GM18907 (cell line): ENCODE measurements at regions not wholly inside any gene's neighbourhood (a gene's known extent, or its start where the extent isn't known, plus 50 kb on each side); places are given as distances from the start of the nearest gene placed in this dataset.

Experiments used
- ATAC-seq: cut with Tn5 transposase; IDR thresholded peaks from one replicate; pipeline ENCODE4 v1.9.1; 2021; ENCODE audit warnings: mild to moderate bottlenecking, moderate library complexity; ENCODE audit not compliant: unreplicated experiment

DNA sequence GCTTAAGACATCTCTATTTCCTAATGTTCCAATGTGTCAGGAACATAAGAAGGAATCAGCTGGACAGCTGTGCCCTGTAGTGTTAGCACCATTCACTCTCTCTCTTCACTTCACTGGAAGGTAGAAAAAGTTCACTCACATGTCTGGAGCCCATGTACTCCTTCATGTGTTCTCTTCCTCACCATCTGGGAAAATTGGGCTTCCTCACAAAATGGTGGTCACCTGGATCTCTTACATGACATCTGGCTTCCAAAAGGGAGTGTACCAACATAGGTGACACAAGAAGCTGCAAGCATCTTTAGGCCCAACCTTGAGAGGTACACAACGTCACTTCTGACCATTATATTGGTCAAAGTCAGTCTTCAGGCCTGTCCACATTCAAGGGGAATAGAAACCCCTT lies 882.6 kb downstream of the LTN1 start:
- ATAC-seq = no peak

DNA sequence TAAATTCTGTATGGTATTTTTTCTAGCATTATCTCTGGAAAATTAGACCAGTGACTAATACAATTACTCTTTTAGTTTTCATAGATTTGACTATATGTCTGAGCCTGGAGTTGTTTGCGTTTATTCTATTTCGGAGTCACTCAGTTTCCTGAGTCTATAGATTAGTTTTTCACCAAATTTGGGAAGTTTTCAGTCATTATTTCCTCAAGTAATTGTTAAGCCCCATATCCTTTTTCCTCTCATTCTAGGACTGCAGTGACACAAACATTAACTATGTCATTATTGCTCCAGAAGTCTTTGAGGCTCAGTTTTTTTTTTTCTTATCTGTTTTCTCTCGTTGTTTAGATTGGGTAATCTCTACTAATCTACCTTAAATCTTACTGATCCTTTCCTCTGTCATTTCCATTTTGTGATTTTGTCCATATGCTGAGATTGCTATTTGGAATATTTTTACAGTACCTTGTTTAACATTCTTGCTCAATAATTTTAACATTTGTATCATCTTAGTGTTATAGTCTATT lies 886.2 kb downstream of the LTN1 start:
- no peak for ATAC-seq

DNA sequence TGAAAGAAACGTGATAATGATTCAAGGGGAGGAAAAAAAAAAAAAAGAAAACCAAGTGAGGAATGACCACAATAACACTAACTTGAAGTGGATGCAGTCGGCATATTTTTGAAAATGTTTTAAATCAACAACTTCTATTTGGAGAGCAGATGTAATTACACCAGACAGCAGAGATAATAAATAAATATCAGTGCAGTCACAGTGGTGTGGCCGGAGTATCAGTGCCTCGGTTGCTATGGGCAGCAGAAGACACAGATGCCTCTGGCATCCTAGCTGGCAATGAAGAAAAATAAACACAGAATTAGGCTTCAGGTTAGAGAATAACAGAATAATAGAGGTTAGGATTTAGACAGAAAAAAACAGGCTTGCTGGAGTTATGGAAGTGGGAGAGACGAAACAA lies 888.3 kb downstream of the LTN1 start:
- ATAC-seq = no peak

DNA sequence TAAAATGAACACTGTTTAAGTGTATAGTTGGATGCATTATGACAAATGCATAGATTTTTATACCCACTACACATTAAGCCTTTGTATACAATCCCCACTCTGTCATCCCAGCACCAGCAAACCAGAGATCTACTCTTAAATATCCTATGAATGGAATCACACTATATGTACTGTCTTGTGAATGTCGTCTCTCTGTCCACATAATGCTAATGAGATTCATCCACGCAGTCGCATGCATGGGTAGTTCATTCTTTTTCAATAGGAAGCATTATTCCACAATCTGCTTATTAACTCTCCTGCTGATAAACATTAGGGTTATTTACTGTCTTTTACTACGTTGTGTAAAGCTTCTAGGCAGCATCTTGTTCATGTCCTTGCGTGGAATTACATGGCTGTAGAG lies 892.3 kb downstream of the LTN1 start:
- ATAC-seq = no peak

DNA sequence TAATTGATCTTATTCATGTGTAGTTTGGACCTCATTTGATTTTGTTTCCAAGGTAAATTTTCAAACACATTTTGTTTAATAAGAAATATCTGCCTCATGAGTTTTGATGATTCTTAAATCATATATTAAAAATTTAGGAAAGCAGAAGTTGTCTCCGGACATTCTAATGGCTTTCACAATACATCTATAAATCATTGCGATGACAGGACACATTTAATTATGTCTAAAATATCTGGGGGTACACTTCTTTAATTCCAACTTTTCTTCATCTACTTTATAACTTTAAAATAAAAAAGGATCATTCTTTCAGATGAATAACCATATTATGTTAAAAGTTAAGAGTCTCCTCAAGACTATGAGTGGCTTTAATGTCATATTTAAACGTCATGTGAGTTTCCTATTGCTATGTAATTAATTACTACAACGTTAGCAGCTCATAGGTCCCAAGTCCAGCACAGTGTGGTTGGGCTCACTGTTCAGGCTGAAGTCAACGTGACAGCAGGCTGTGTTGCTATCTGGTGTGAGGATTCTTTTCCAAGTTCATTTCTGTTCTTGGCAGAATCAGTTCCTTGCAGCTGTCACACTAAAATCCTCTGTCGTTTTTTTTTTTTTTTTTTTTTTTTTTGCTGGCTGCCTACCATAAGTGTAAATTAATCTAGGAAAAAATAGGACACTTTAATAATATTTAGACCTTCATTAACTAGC lies 893.5 kb downstream of the LTN1 start:
- ATAC-seq = no peak

DNA sequence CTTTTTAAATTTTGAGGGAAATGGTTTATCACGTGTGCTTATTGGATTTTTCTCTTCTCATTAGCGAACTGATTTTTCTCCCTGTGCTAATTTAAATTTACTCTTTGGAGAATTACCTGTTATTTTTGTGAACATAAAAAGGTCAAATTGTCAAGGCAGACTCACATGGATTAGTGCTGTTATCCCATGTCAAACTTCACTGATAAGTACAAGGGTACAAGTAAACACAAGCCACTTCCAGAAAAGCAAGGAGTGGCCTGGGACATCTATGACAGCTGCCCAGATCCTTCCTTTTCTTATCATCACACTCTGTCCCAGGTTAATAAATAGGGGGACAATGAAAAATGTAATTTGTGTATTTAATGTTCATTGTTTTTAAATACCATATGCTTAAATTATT lies 901.2 kb downstream of the LTN1 start:
- ATAC-seq = no peak

DNA sequence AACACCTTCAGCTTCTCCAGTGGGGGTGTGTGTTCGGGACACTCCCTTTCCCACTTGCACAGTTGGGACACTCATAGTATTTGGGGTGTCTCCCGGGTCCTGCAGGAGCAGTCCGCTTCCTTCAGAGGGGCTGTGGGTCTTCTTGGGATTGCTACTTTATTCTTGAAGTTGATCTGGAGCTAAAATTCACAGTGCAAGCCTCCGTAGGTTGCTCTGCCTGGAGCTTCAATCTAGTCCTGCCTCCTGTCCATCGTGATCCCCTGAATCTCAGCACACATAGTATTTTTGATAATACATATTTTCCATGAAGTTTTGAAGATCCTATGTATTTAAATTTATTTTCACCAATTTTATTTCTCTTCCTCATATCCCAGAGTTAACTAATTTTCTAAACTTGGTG lies 902.1 kb downstream of the LTN1 start:
- no peak for ATAC-seq

DNA sequence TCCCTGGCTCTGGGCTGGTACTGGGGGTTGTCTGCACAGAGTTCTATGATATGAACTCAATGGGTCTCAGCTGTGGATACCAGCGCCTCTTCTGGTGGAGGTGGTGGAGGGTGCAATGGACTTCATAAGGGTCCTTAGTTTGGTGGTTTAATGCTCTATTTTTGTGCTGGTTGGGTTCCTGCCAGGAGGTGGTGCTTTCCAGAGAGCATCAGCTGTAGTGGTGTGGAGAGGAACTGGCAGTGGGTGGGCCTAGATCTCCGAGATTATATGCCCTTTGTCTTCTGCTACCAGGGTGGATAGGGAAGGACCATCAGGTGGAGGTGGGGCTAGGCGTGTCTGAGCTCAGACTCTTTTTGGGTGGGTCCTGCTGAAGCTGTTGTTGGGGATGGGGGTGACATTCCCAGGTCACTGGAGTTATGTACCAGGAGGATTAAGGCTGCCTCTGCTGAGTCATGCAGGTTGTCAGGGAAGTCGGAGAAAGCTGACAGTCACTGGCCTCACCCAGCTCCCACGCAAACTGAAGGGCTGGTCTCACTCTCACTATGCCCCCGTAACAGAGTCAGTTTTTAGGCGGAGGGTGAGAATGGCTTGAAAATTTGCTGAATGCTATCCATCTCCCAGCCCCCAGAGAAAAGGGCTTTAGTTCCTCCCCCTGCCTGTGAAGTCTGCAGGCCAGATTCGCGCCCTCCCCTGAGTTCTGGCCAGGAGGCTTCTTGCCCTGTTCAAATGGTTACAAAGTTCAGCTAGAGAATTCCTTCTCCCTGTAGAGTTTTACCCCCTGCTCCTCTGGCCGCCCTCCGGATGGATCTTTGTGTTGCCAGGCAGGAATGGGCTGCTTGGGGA lies 902.9 kb downstream of the LTN1 start:
- ATAC-seq = no peak

DNA sequence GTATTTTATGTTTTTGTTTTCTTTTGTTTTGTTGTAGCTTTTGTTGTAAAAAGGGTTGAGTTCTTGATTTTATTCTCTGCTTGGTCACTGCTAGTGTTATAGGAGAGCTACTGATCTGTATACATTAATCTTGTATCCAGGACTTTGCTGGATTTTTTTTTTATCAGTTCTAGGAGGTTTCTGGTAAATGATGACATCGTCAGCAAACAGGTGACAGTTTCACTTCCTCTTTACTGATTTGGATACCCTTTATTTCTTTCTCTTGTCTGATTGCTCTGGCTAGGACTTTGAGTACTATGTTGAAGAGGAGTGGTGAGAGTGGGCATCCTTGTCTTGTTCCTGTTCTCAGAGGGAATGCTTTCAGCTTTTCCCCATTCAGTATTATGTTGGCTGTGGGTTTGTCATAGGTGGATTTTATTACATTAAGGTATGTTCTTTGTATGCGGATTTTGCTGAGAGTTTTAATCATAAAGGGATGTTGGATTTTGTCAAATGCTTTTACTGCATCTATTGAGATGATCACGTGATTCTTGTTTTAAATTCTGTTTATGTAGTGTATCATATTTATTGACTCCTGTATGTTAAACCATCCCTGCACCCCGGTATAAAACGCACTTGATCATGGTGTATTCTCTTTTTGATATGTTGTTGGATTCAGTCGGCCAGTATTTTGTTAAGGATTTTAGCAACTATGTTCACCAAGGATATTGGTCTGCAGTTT lies 905.7 kb downstream of the LTN1 start:
- no peak for ATAC-seq

DNA sequence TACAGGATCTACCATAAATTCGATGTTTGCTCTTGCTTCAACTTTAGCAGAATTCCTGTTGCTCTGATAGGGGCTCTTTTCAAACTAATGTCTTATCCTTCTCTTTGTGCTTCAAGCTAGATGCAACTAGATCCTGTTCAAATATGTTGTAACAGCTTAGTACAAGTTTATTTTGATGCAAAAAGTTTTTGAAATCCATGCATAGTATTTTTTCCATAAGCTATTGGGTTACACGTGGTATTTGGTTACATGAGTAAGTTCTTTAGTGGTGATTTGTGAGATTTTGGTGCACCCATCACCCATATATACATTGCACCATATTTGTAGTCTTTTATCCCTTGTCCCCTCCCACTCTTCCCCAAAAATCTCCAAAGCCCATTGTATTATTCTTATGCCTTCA lies 907.7 kb downstream of the LTN1 start:
- no peak for ATAC-seq

DNA sequence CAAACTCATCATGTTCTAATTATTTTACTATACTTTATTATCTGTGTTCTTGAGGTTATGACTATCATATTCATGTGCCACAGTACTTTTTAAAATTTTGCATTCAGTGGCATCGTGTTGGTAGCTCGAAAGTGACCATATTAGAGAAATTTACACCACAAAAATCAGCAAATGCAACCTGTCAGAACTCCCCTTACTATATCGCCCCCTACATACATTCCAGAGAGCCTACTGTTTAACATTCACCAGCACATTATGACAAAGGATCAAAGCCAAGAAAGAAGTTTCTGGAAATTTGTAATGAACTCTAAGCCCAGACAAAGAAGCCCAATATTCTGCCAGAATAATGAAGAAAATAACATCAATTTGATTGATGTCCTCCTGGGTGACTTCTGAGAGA lies 909.3 kb downstream of the LTN1 start:
- no peak for ATAC-seq

DNA sequence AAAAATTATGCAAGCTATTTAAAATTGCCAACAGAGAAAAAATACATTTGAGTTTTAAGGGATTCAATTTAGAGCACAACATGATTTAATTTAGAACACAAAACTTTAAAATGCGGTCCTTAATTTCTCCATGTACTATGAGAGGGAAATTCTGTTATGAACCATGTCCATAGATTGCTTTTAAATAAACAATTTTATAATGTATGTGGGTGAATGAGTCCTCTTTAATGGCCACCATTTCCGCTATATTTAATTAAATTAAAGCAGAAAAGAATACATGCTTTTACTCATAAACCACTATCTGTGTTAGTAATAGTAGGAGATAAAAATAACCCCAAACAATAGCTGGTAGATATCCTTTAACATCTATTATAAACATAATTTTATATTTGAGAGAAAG lies 914.6 kb downstream of the LTN1 start:
- no peak for ATAC-seq

DNA sequence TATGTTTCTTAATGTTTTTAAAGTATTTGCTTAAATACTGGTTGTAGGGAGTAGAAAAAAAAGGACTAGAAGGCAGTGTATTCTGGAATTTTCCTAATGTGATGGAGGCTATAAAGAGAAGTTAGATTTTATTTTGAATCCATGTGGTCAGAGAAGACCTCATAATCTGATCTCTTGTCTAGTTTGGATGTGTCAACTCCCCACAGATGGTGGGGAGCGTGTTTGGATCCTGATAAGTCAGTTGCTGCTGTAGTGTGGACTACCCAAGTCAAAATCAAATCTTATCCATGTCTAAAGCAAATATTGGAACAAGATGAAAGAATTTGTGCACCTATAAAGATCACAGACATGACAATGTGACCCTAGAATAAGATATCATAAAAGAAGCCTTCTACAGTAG lies 918.0 kb downstream of the LTN1 start:
- ATAC-seq = no peak

DNA sequence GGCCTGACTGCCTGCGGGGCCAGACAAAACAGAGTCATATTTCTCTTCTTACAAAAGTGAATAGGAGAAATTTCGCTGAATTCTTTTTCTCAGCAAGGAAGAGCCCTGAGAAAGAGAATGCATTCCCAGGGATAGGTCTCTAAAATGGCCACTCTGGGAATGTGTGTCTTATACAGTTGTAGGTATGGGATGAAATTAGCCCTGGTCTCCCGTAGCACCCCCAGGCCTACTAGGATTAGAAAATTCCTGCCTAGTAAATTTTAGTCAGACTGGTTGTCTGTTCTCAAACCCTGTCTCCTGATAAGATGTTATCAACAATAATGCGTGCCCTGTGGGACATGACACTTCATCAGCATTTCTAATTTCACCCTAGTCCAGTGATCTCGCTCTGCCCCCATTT lies 920.1 kb downstream of the LTN1 start:
- ATAC-seq = no peak

DNA sequence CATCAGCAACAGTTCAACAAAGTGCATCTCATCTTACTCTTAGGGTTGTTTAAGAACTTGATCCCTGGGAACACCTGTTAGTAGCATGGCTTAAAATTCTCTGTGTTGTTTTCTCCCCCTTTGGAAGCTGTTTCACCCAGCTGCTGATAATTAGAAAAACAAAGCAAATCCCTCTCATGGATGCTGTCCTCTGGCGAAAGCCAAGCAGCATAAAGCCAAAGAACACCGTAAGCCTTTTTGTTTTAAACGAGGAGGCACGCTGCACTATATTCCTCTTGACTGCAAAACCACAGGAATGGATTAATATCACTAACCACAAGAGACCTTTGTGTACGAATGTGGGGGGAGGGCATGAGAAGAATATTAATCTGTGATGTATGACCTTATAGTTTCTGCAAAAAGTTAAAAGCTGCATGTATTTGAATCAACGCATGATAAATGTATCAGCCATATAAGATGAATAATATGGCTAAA lies 923.2 kb downstream of the LTN1 start:
- no peak for ATAC-seq

DNA sequence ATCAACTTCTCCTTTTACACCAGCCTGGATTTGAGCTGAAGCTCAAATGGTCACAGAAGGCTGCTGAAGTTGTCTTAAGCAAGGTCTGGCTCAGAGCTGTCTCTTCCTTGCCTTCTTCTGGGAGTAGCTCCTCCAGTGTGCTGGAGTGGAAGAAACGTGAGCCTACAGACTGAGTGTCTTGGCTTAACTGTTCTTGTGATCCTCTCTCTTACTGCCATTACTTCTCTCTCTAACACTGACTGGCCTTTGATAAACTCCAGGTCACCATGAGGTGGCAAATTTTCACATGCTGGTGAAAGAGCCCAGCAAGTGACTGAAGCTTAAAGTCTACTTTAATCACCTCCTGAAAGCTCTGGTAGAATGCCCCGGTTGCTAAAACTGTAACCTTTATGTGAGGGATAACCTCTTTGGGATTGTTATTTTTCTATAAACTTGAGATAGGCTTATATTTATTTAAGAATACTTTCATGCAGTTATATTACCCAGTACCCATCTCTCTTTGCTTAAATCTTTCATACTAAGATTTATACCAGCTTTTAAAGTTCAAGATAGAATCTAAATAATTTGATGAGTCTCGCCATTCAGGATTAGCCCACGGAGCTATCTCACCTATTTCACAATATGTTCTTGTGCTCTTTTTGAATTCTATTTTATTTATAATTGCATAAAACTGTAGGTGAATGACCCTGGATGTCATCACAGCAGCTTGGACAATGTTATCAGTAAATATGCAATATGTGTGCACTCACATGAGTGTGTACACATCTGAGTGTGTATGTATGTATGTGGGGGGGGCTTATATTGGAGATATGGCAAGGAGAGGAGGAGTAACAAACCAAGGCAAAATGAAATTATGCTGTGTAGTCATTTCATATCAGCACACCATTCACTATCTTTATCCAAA lies 924.0 kb downstream of the LTN1 start:
- no peak for ATAC-seq

DNA sequence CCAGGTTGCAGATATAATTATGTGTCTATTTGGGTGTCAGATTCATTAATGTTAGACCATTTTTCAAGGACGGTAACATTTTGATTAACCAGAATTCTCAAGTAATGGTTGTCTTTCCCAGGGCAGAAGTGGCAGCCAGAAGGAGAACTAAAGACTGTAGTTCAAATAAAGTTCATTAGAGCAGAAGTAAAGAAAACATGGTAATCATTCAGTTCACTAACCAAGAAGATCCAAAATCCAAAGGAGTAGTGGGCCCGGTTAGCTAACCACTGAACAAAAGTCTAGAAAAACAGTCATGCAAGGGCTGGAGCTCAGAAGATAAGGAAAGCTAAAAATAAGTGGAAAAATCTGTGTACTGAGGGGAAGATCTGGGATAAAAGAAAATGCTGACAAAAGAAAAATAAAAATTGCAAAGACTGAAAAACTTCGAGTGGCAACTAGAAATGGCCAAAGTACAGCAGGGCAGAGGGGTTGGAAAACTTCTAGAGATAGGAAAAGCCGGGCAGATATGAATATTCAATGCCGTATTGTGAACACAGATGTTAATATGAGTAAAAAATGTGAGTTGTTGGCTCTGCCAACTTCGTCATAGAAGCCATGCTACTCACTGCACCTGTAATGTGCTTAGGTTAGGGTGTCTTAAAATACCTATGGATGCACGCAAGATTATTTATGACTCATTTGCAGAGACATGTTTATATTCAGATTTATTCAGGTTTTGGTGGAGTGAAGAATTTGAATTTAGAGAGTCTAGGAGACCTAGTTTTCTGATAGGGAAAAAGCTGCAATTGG lies 925.9 kb downstream of the LTN1 start:
- ATAC-seq = no peak

DNA sequence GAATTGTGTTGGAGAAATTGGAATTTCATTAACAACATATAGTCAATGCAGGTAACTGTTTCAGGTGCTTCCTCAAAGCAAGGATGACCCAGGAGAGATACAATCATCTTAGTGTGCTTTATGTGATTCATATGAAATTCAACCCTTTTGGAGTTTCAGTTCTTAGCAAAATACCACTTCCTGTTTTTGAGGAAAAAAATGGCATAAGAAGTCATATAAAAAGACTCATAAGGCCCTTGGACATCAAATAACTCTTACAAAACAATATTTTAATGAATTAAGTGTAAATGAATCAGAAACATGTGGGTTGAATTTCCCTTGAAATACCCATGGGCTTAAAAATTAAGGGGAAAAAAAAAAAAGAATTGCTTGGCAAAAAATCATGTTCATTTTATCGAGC lies 926.6 kb downstream of the LTN1 start:
- no peak for ATAC-seq
